ENCODE measurements at regions not wholly inside any gene's neighbourhood (a gene's known extent, or its start where the extent isn't known, plus 50 kb on each side); places are given as distances from the start of the nearest gene placed in this dataset.

DNA sequence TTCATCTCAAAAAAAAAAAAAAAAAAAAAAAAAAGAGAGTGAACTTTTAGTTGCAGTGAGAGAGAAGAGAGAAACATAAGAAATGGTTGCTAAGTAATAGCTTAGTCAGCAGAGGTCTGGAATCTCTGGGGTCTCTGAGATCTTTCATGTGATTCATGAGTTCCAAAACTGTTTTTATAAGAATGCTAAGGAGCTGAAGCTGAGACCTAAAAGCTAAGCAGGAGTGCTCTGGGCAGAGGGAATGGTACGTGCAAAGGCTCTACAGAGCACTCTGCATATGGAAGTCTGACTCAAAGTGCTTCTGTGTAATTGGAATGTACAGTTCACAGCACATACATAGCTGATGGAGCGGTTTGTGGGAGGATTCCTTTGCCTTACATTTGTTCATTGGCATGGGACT lies 66.3 kb upstream of the LRIG1 start:
- TF ChIP-seq, protein P1, sequence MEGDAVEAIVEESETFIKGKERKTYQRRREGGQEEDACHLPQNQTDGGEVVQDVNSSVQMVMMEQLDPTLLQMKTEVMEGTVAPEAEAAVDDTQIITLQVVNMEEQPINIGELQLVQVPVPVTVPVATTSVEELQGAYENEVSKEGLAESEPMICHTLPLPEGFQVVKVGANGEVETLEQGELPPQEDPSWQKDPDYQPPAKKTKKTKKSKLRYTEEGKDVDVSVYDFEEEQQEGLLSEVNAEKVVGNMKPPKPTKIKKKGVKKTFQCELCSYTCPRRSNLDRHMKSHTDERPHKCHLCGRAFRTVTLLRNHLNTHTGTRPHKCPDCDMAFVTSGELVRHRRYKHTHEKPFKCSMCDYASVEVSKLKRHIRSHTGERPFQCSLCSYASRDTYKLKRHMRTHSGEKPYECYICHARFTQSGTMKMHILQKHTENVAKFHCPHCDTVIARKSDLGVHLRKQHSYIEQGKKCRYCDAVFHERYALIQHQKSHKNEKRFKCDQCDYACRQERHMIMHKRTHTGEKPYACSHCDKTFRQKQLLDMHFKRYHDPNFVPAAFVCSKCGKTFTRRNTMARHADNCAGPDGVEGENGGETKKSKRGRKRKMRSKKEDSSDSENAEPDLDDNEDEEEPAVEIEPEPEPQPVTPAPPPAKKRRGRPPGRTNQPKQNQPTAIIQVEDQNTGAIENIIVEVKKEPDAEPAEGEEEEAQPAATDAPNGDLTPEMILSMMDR (IDR thresholded peaks at IDR 0.05 in 4 of 5, conservative IDR thresholded peaks at IDR 0.05 in 1 of 5) = no peak
- TF ChIP-seq POLR2A (IDR thresholded peaks at IDR 0.05) = no peak

Measured in gastrocnemius medialis (tissue), 4 donors.